K562 (cell line): ENCODE measurements at regions not wholly inside any gene's neighbourhood (a gene's known extent, or its start where the extent isn't known, plus 50 kb on each side); places are given as distances from the start of the nearest gene placed in this dataset.
A peak's percentile ranks its signal among the peaks of the same experiment; 100 is the strongest.

ENCODE experiments used
- CHD2 ChIP-seq: IDR thresholded peaks from 2 replicates; pipeline ENCODE4 v1.6.1; 2011; ENCODE audit warnings: low read depth, low read length
- E2F1 ChIP-seq: sonication (generic); formaldehyde crosslinking; IDR thresholded peaks from 2 replicates; pipeline ENCODE4 v1.8.1; 2023; ENCODE audit warnings: mild to moderate bottlenecking, missing genetic modification reagents, moderate library complexity
- FOXJ2 ChIP-seq: fragments of 200-800 bp; sonication (Bioruptor generic); IDR thresholded peaks from 2 replicates; pipeline ENCODE4 v1.6.1; 2016; ENCODE audit warnings: missing genetic modification characterization, missing compliant biosample characterization
- HMGXB4 ChIP-seq: sonication (generic); formaldehyde crosslinking; IDR thresholded peaks from 2 replicates; pipeline ENCODE4 v1.8.1; 2023; ENCODE audit warnings: mild to moderate bottlenecking, missing genetic modification reagents
- KAT7 ChIP-seq: sonication (generic); formaldehyde crosslinking; IDR thresholded peaks from 2 replicates; pipeline ENCODE4 v1.8.0; 2022; ENCODE audit warnings: missing genetic modification reagents, mild to moderate bottlenecking, borderline replicate concordance
- KDM4B ChIP-seq, 2 experiments: fragments of 450-650 bp in 1 of 2; sonication (generic) in 1 of 2; IDR thresholded peaks; 2 replicates each; pipeline ENCODE4 v1.6.1; 2016 to 2017; ENCODE audit warnings: borderline replicate concordance in 2 of 2, antibody characterized with exemption in 1 of 2, low read depth in 1 of 2, mild to moderate bottlenecking in 1 of 2
- MXI1 ChIP-seq: IDR thresholded peaks from 2 replicates; pipeline ENCODE4 v1.6.1; 2011; ENCODE audit warnings: low read depth, mild to moderate bottlenecking, improper control_type of control experiment, low read length
- PHF20 ChIP-seq: fragments of 450-650 bp; IDR thresholded peaks from 2 replicates; pipeline ENCODE4 v1.6.1; 2018; ENCODE audit not compliant: partially characterized antibody
- POLR2AphosphoS5 ChIP-seq: IDR thresholded peaks from 2 replicates; pipeline ENCODE4 v1.6.1; 2011; ENCODE audit warnings: mild to moderate bottlenecking, low read depth, low read length, moderate library complexity; ENCODE audit not compliant: control insufficient read depth, insufficient read depth
- POLR2H ChIP-seq: IDR thresholded peaks from 2 replicates; pipeline ENCODE4 v1.6.1; 2016; ENCODE audit warnings: missing genetic modification characterization, low read depth, mild to moderate bottlenecking, control low read depth, missing compliant biosample characterization, moderate library complexity
- PRMT5 ChIP-seq: sonication (generic); formaldehyde crosslinking; IDR thresholded peaks from 2 replicates; pipeline ENCODE4 v1.5.0; 2020; ENCODE audit warnings: missing genetic modification reagents
- RAD21 ChIP-seq, 2 experiments: fragments of 250-450 bp in 1 of 2; fragments of 450-650 bp in 1 of 2; sonication (Bioruptor Pico) in 1 of 2; formaldehyde crosslinking in 1 of 2; IDR thresholded peaks in 1 of 2; conservative IDR thresholded peaks in 1 of 2; 2 replicates each; pipeline versions ENCODE4 v1.4.0 to v1.8.0; 2020 to 2022; ENCODE audit warnings: mild to moderate bottlenecking in 2 of 2, moderate library complexity in 1 of 2
- SMARCA5 ChIP-seq: fragments of 450-650 bp; IDR thresholded peaks from 2 replicates; pipeline ENCODE4 v1.6.1; 2016
- TBL1XR1 ChIP-seq, 2 experiments: IDR thresholded peaks; 2 replicates each; pipeline ENCODE4 v1.6.1; 2012; ENCODE audit warnings: improper control_type of control experiment in 2 of 2, low read length in 2 of 2, mild to moderate bottlenecking in 1 of 2
- TEAD4 ChIP-seq, 2 experiments: sonication (generic) in 1 of 2; formaldehyde crosslinking in 1 of 2; IDR thresholded peaks; 2 replicates each; pipeline versions ENCODE4 v1.6.1 to v1.8.0; 2012 to 2022; ENCODE audit warnings: borderline replicate concordance in 1 of 2, inconsistent platforms in 1 of 2, low read length in 1 of 2, mild to moderate bottlenecking in 1 of 2, missing genetic modification reagents in 1 of 2
- ZBTB34 ChIP-seq: fragments of 250-450 bp; sonication (Bioruptor Pico); IDR thresholded peaks from 2 replicates; pipeline ENCODE4 v1.8.0; 2021; ENCODE audit warnings: mild to moderate bottlenecking, moderate library complexity
- ZFP91 ChIP-seq: sonication (generic); formaldehyde crosslinking; IDR thresholded peaks from 2 replicates; pipeline ENCODE4 v1.8.0; 2022; ENCODE audit warnings: mild to moderate bottlenecking, missing genetic modification reagents
- ZNF174 ChIP-seq: fragments of 250-450 bp; sonication (Bioruptor Pico); IDR thresholded peaks from 2 replicates; pipeline ENCODE4 v1.4.0; 2020; ENCODE audit warnings: mild to moderate bottlenecking
- ZNF408 ChIP-seq: fragments of 250-450 bp; sonication (Bioruptor Pico); IDR thresholded peaks from 2 replicates; pipeline ENCODE4 v1.4.0; 2020; ENCODE audit warnings: low read depth, mild to moderate bottlenecking, moderate library complexity
- ZNF436 ChIP-seq: fragments of 250-450, 450-650 bp; sonication (Bioruptor Pico); formaldehyde crosslinking; IDR thresholded peaks from 2 replicates; pipeline ENCODE4 v1.7.0; 2020; ENCODE audit warnings: mild to moderate bottlenecking
- ZSCAN29 ChIP-seq: fragments of 450-650 bp; IDR thresholded peaks from 2 replicates; pipeline ENCODE4 v1.6.1; 2017

GRCh38 chr7:112940314-112940732 lies 146.3 kb downstream of the GPR85 start (continued):
- TF ChIP-seq FOXJ2 (tag) (peak; percentile 58; the same call in 1 of the 2 replicates), ZNF436 (no peak), ZBTB34 (CRISPR knock-in tag) (no peak), PHF20 (peak; percentile 97), MXI1 (no peak), HMGXB4 (CRISPR knock-in tag) (no peak), RAD21 (CRISPR knock-in tag; conservative IDR thresholded peaks at IDR 0.05 in 1 of 2, IDR thresholded peaks at IDR 0.05 in 1 of 2) (no peak), ZNF408 (CRISPR knock-in tag) (no peak), KDM4B (IDR thresholded peaks at IDR 0.05; ENCODE audit: borderline replicate concordance in 2 of 2, low read depth in 1 of 2) (no peak), TEAD4 (IDR thresholded peaks at IDR 0.05; ENCODE audit: low read length) (0 out of 2 replicates have a peak, but pooled peaks have one; percentile 2), TEAD4 (CRISPR knock-in tag; IDR thresholded peaks at IDR 0.05; ENCODE audit: borderline replicate concordance) (no peak), E2F1 (CRISPR knock-in tag) (peak; percentile 47; the same call in 1 of the 2 replicates), SMARCA5 (0 out of 2 replicates have a peak, but pooled peaks have one; percentile 33), POLR2AphosphoS5 (peak; percentile 33; the same call in 1 of the 2 replicates), TBL1XR1 (IDR thresholded peaks at IDR 0.05; ENCODE audit: low read length in 2 of 2) (0 out of 4 replicates have a peak, but pooled peaks of 1 of the 2 experiments have one; percentile 1), ZNF174 (CRISPR knock-in tag) (0 out of 2 replicates have a peak, but pooled peaks have one; percentile 16), ZSCAN29 (no peak), POLR2H (peak; percentile 45; the same call in 1 of the 2 replicates), CHD2 (no peak), ZFP91 (CRISPR knock-in tag) (peak; percentile 12; the same call in 1 of the 2 replicates), PRMT5 (CRISPR knock-in tag) (no peak), KAT7 (CRISPR knock-in tag) (0 out of 2 replicates have a peak, but pooled peaks have one; percentile 25)
